ENCODE measurements at regions not wholly inside any gene's neighbourhood (a gene's known extent, or its start where the extent isn't known, plus 50 kb on each side); places are given as distances from the start of the nearest gene placed in this dataset.

GRCh38 chr13:109400624-109401257 lies 385.6 kb downstream of the IRS2 start:
- TF ChIP-seq POLR2AphosphoS5 (IDR thresholded peaks at IDR 0.05; ENCODE audit: borderline replicate concordance, low read depth, low read length) = no peak
- TF ChIP-seq EZH2 (IDR thresholded peaks at IDR 0.05) = no peak
- TF ChIP-seq FOXP2 (optimal IDR thresholded peaks at IDR 0.05; ENCODE audit: control extremely low read depth, extremely low read length, insufficient read depth) = no peak

Data from SK-N-MC (cell line).